Ureter (tissue), 1 donor: ENCODE measurements at regions not wholly inside any gene's neighbourhood (a gene's known extent, or its start where the extent isn't known, plus 50 kb on each side); places are given as distances from the start of the nearest gene placed in this dataset.
"Not testable (repeated sequence)": the region's sequence is repeated elsewhere in the genome, so short reads cannot be mapped to it uniquely, and the experiment has no call there.

Experiments
- DNase-seq: peaks from one replicate; pipeline ENCODE4 v3.0.0-alpha.2; 2020; ENCODE audit warnings: low spot score
- donor health status: DM: yes; HTN: yes; CAD: no.

DNA sequence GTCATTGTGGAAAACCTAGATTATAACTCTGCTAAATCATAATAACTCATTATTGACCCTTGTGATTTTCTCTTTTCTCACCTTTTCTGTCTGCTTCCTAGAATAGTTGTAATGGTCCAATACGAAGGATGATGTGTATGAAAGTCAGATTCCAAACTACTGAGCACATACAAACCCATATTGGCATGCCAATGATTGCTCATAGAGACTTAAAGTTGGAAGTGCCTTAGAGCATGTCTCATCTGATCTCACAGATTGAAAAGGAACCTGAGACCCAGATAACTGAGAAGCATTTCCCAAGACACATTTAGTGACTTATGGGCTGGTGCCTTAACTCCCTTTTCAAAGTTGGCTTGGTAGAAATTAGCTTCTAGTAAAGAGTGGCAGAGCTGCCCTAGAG is 594.3 kb downstream of the REEP3 start:
- no peak for DNase-seq

DNA sequence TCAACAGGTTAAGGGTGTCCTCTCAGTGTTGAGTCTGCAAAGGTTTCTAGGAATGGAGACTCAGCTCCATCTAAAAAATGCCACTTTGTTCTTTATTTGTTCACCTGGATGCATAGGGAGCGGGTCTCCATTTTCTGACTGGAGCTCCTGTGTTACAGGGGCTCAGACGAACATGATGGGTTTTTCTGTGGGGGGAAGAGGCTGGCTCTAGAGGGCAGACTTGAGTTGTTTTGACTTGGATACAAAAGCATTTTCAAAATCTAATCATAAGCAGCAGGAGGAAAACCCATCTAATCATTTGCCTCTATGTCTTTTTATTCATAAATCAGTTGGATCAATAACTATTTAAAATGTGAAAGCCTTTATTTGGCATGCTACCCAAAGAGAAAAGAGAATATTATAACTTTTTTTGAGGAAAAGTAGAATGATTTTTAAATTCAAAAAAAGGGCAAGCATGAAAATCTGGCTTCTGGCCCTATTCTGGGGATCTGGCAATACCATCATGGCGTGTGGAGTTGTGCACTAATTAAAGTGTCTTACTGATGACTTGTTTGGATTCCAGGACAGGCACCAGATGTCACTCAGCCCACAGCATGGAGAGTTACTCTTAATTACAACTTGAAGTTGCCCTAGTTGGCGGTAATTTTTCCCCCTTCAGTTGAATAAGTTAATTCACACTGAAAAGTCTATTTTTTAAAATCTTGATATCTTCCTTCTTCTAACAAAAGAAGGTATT is 594.9 kb downstream of the REEP3 start:
- no peak for DNase-seq

DNA sequence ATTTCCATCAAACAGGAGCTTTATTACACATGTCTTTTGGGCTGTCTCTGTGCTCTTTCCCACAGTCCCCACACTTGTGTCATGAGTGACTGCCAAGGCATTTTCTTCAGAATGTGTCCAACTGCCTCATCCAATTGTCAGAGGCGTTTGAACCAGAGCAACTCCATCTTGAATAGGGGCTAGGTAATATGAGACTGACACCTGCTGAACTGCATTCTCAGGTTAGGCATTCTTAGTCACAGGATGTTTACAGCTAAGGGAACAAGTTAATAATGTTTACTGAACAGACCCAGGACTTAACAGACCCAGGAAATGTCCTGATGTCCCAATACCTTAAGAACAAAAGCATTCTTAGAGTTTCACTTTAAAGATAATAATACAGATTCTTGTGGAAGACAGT is 595.5 kb downstream of the REEP3 start:
- no peak for DNase-seq

DNA sequence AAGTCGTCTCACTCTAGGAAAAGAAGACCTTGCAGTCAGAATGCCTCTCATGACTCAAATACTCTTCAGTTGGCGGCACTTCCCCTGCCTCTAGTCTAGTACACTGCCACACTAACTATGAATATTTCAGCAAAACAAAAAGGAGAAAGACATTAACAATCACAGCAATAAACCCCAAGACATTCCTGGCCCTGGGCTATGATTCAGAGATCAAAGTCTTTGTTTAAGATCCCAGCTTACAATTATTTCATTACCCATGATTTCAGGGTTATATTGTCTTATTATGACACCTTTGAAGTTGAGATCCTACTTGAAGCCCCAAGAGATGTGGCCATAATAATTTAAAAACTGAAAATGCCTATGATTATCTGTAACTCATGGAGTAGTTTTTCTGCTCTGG is 597.5 kb downstream of the REEP3 start:
- DNase-seq, result no peak

DNA sequence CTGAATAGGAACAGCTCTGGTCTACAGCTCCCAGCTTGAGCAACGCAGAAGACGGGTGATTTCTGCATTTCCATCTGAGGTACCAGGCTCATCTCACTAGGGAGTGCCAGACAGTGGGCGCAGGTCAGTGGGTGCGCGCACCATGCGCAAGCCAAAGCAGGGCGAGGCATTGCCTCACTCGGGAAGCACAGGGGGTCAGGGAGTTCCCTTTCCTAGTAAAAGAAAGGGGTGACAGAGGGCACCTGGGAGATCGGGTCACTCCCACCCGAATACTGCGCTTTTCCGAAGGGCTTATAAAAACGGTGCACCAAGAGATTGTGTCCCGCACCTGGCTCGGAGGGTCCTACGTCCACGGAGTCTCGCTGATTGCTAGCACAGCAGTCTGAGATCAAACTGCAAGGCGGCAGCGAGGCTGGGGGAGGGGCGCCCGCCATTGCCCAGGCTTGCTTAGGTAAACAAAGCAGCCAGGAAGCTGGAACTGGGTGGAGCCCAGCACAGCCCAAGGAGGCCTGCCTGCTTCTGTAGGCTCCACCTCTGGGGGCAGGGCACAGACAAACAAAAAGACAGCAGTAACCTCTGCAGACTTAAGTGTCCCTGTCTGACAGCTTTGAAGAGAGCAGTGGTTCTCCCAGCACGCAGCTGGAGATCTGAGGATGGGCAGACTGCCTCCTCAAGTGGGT is 599.2 kb downstream of the REEP3 start:
- DNase-seq, result not testable (repeated sequence)

DNA sequence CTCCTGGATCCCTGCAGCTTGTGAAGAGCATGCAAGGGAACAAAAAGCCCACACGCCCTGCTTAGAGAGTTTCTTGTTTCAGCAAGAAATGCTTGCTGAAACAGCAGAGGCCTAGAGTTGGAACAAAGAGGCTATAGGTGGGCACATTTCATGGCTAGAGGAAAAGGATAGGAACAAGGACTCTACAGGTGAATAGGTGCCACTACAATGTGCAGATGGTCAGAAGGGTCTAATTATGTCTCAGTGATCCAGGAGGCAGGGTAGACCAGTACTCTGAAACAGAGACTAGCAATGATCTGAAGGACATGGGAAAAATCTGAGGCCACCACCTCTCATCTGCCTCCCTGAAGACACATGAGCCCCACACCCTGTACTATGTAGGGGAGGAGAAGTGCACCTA is 609.0 kb downstream of the REEP3 start:
- no peak for DNase-seq

DNA sequence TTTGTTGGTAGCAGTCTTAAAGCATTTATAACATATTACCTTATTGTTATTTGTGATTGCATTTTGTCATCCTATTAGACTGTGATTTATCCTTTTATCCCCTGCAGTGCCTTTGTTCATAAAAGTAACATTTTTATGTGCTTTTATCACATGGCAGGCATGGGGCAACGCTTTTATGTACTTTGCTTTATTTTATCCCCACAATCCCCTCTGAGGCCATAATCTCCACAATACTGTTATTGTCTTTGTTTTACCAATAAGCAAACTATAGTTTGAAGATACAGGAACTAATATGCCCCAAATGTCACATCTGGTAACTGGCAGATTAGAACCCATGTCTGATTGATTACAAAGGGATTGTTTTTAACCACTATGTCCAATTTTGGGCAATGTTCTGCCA is 613.5 kb downstream of the REEP3 start:
- no peak for DNase-seq

DNA sequence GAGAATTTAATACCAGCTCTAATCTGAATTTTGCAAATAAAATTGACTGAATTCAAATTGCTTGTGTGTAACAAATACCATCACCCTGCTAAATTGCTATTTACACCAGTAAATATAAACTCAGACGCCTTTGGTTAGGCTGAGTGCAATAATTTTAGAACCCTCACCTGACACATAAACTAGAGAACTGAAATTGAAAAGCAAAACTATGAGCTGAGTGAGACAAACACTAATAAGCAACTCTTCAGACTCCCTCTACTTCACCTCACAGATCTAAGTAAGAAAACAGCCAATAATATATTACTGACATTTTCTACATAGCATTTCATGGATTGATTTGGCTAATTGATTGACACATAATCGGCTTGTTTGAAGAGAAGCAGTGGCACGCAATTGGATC is 621.2 kb downstream of the REEP3 start:
- no peak for DNase-seq

DNA sequence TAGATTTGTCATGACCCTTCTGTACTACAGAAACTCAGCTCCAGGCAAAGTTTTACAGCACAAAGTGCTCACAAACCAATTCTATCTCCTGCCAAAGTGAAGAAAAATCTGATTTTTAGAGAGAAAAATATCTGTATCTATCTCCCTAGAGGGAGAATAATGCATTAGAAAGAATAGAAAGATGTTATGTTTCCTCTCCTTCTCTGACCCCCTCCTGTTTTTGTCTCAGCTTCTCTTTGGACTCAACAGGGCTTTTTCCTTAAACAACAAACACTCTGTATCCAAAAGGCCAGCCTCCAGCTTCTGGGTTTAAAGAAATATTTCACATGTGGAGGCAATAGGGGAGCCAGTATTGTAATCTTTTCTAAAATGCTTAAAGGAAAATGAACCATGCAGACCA is 627.4 kb downstream of the REEP3 start:
- no peak for DNase-seq

DNA sequence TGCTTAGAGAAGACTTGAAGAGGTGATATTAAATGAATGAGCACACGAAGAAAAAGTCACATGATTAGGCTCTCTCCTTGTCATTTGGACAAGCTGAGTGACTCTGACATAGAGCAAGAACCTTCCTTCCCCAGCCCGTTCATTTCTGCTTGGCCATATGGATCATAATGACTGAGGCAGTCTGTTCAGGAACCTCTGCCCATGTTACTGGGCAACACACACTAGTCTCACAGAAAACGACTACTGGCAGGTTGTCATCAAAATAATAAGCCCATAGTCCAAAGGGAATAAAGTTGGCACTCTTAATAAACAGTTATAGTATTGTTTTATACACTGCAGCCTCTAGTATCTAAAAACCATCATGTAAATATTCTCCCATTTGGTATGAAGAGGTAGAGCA is 635.0 kb downstream of the REEP3 start:
- no peak for DNase-seq

DNA sequence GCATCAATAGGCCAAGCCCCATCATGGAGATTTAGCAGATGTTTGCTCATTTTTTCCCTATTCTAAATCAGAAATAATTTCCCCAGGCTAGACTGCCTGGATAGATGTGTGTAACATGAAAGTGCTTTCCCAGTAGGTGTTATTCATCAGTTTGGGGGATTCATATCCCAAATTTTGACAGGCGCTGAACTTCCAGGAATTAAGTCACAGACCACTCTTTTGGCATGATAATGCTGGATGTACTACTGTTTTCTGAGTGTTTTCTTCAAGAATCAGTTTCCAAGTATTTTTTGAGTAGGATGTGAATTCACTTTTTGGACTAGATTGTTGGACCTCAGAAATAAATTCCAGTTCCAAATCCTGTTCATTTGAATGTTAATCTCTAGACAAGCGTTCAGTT is 637.4 kb downstream of the REEP3 start:
- no peak for DNase-seq

DNA sequence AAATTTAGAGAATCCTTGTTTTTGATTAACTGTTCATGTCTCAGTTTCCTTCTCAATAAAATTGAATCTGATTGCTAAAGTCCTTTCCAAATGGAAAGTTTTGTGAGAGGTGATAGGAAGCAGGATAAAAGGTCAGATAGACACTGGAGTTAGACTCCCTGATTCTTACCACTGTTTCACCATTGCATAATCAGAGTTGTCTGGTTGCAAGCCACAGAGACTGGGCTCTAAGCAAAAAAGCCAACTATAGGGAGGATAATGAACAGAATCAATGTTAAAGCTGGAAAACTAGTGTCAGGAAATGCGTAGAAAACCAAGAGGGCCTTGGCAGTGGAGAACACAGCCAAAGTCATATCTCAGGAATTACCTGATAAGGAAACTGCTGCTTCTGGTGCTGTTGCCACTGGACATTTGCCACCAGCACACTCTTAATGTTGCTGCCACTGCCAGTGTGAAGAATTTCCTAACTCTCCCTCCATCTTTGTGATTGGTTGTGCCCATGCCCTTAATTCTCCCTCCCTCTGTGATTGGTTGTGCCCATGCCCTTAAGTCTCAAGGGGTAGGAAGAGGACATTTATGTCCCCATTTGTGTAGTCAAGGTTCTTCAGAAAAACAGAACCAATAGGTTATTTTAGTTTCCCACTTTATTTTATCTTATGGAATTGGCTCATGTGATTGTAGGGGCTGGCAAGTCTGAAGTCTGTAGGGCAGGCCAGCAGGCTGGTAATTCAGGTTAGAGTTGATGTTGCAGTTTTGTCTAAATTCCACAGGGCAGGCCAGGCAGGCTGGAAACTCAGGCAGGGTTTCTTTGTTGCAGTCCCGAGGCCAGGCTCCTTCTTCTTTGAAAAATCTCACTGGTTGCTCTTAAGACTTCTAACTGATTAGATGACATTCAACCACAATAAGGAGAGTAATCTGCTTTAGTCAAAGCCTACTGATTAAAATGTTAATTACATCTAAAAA is 639.0 kb downstream of the REEP3 start:
- DNase-seq, result no peak

DNA sequence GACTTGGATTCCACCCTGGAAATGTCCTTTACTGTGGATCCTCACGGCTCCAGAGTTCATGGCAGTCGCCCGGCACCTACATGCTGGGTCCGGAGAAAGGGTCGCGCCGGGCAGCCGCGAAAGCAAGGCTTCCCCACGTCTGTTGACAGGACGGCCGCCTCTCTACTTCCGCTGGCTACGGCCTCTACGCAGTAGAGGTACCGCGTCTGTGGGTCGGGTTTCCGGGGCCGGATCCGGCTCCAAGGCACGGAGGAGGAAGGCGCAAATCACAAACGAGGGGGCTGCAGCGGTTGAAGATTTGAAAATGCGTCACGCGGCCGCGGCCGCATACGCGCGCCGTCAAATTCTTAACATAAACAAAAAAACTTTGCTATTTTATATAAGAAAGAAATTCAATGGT is 649.6 kb downstream of the REEP3 start:
- no peak for DNase-seq

DNA sequence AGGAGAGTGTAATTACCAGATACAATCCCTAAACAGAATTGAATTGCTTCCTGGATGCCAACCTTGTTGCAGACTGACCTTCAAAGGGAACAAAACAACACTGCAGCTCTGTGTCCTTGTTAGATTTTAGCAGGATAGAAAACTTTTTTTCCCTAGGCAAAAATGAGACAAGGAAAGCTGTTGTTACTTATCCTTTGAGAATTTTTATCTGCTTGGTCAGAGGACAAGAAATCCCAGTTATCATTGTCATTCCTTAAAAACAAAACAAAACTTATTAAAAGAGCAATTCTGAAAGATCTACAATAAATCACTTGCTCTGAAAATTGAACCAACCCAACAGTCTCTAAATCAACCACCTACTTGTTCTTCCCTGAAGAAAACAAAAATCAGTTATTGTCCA is 652.6 kb downstream of the REEP3 start:
- DNase-seq, result no peak

DNA sequence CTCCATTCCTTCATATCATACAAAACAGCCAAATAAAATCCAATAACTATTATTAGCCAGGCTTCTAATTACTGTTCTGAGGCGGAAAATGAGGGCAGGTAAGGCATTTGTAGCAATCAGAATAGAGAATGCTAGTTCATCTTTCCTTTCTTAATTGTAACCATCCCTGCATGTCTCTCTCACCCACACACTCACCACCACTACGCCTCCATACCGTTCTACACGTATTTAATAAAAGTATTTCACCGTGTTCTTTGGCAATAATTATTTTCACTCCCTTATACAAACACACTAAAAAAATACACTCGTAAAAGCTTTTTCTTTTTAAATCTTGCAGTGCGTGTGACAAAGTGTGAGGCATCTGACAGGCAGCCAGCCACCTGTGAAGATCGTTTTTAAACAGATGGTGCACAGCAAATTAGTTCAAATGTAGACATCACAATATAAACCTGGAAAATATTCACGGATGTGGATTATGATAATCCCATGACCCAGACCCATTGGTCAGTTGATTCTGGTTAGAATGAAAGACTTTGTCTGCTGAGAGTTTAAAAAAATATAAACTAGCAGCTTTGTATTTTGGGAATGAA is 653.6 kb downstream of the REEP3 start:
- DNase-seq, result no peak

DNA sequence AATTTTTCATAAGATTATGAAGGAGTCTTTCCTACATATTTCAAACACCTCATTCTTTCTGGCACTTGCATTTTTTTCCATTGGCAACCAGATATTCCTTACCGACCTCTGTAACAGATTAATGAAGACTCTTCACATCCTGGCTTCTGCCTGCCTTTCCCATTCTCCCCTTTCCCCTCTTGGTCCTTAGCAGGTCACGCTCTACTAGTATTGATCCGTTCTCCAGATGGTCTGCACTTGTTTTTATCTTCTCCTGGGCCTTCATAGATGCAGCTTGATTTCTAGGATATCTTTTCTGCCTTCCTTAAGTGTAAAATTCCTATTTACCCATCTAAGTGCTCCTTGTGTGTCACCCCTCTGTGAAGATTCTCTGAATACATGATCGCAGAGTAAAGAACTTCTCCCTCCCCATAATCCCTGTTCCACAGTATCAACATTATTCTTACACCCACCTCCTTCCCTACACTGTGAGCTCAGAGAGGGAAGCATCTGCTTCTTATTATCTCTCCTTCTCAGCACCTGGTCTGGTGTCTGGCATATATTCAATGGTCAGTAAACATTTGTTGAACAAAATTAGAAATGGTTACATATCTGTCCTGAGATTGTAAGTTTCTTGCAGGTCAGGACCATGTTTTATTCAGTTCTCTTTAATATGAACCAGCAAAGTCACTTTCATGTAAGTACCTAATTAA is 654.2 kb downstream of the REEP3 start:
- no peak for DNase-seq

DNA sequence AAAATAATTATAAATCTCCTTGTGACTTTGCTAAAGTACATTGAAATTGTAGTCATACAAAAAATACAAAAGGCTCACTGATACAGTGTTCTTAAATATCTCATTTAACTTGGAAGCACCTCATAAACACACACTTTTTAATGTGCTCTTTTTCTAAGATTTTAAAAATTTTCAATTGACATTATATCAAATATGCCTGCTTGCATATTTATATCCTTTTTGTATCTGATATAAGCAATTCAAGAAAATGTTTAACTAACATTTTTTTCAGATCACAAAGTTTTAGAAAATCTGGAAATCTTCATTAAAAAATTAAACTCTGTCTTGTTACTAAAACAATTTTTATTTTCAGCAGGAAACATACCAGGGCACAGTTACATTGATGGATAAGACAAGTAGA is 661.5 kb downstream of the REEP3 start:
- DNase-seq, result no peak

DNA sequence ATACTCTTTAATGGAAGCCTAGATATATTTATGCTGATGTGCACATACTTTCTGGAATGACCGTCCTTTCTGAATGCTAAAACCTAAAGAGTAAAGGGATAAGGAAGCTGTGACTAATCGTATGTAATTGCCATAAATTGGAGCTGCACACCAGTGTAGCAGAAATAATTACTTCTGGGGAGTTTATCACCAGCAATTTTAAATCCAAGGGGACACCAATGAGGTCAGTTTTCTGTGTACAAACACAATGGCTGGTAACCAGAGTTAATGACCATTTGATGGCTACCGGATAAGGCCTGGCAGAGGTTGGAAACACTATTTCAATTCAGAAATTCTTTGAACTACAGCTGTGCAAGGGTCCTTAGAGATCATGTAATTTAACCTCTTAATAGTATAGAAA is 670.1 kb downstream of the REEP3 start:
- DNase-seq, result no peak

DNA sequence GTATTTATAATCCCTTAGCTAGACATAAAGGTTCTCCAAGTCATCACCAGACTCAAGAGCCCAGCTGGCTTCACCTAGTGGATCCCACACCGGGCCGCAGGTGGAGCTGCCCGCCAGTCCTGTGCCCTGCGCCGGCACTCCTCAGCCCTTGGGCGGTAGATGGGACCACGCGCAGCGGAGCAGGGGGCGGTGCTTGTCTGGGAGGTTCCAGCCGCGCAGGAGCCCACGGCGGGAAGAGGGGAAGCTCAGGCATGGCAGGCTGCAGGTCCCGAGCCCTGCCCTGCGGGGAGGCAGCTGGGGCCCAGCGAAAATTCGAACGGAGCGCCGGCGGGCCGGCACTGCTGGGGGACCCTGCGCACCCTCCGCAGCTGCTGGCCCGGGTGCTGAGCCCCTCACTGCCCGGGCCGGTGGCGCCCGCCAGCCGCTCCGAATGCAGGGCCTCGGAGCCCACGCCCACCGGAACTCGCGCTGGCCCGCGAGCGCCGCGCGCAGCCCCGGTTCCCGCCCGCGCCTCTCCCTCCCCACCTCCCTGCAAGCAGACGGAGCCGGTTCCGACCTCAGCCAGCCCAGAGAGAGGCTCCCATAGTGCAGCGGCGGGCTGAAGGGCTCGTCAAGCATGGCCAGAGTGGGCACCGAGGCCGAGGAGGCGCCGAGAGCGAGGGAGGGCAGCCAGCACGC is 675.6 kb downstream of the REEP3 start:
- DNase-seq, result no peak

DNA sequence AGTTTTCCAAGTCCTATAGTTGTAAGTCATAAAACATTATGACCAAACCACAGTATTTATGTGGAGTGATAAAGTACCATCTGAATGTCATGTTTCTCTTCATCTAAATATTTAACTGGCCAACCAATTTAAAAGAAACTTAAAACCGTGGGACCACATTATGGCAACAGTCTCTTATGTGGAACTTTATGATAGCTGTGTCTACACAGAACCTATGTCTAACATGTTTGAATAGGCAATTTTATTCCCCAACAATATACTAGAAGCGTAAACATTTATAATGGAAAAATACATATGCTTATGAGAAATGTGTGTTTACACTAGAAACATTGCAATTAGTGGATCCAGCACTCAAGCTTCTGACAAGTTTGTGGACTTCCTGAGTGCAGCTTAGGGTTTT is 680.7 kb downstream of the REEP3 start:
- DNase-seq, result no peak

DNA sequence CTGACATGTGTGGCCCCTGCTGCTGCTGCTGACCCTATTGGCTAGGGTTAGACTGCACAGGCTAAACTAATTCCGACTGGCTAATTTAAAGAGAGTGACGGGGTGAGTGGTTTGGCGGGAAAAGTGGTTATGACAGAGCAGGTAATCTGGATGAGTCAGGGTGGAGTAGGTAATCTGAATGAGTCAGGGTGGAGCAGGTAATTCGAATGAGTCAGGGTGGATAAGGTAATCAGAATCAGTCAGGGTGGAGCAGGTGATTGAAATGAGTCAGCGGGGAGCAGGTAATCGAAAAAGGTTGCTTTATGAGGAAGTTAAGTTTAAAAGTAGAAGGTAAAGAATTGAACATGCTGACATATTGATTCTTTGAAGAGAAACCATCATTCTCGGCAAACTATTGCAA is 683.3 kb downstream of the REEP3 start:
- not testable (repeated sequence) for DNase-seq
